ENCODE measurements at regions not wholly inside any gene's neighbourhood (a gene's known extent, or its start where the extent isn't known, plus 50 kb on each side); places are given as distances from the start of the nearest gene placed in this dataset.

GRCh38 chr2:136665736-136666135, 99.6 kb upstream of the THSD7B start:
- no peak overlapping the region for H3K23ac ChIP-seq (ENCODE audit: insufficient read length, low read depth, low read length)
- H4K5ac ChIP-seq (ENCODE audit: insufficient read length, low read depth, low read length), result no peak overlapping the region
- H3K79me2 ChIP-seq (ENCODE audit: insufficient read depth, low read length), result no peaks in the 10 kb centered on the region
- Mint-ChIP-seq H3K9me3 (no peaks in the 10 kb centered on the region), H3K27ac (no peak overlapping the region), H3K27me3 (ENCODE audit: low read depth) (no peaks in the 10 kb centered on the region), H3K4me3 (no peak overlapping the region), H3K4me1 (no peaks in the 10 kb centered on the region), H3K36me3 (ENCODE audit: insufficient read depth in 1 of 3, low read depth in 3 of 3) (no peaks in the 10 kb centered on the region)
- no peak overlapping the region for H3K14ac ChIP-seq (ENCODE audit: insufficient read depth, low read length)
- no peak overlapping the region for H2BK15ac ChIP-seq (ENCODE audit: low read depth, low read length)
- no peak overlapping the region for H2BK120ac ChIP-seq (ENCODE audit: low read depth, low read length, poor library complexity, severe bottlenecking)
- H3K56ac ChIP-seq (ENCODE audit: insufficient read length, low read depth, low read length), result no peak overlapping the region
- H3K4me2 ChIP-seq (ENCODE audit: insufficient read depth, insufficient read length, low read length), result no peak overlapping the region
- no peak overlapping the region for H3T11ph ChIP-seq (ENCODE audit: low read length)
- H3K23me2 ChIP-seq (ENCODE audit: insufficient read length, low read depth, low read length, poor library complexity, severe bottlenecking), result no peaks in the 10 kb centered on the region
- no peaks in the 10 kb centered on the region for H3K9me3 ChIP-seq (ENCODE audit: control insufficient read depth, low read depth, low read length)
- H2BK20ac ChIP-seq (ENCODE audit: low read depth, low read length, poor library complexity, severe bottlenecking), result no peak overlapping the region
- no peaks in the 10 kb centered on the region for H4K20me1 ChIP-seq (ENCODE audit: control insufficient read depth, insufficient read depth, insufficient read length)
- H2AFZ ChIP-seq (ENCODE audit: low read length), result no peak overlapping the region
- no peak overlapping the region for H3K18ac ChIP-seq (ENCODE audit: insufficient read length, low read depth, low read length)
- H3K79me1 ChIP-seq (ENCODE audit: insufficient read depth, low read depth, low read length, poor library complexity, severe bottlenecking), result no peaks in the 10 kb centered on the region
- WGBS (ENCODE audit: extremely low coverage, insufficient read length, low lambda C conversion rate), result no CpG with 5 or more reads among the region's 3 CpGs
- no peak overlapping the region for H3K27ac ChIP-seq (ENCODE audit: insufficient read length, low read depth, low read length)
- no peaks in the 10 kb centered on the region for H3K27me3 ChIP-seq (ENCODE audit: insufficient read depth, low read length)
- H2BK5ac ChIP-seq (ENCODE audit: insufficient read length, low read length), result no peak overlapping the region
- no peak overlapping the region for H4K91ac ChIP-seq (ENCODE audit: insufficient read length, low read depth, low read length)
- H4K8ac ChIP-seq (replicated peaks; ENCODE audit: insufficient read length, low read depth, low read length), result no peak overlapping the region
- H2BK12ac ChIP-seq (ENCODE audit: insufficient read length, low read depth, low read length), result no peak overlapping the region
- H3K4me1 ChIP-seq (ENCODE audit: insufficient read depth, low read length), result 0 out of 2 replicates have a peak, but pooled peaks cover 2% of the 10 kb centered on the region
- no peak overlapping the region for H2AK5ac ChIP-seq (ENCODE audit: insufficient read length, low read length)
- H3K9ac ChIP-seq (ENCODE audit: extremely low read depth, insufficient read length, low read length), result no peak overlapping the region
- TF ChIP-seq, protein P1, sequence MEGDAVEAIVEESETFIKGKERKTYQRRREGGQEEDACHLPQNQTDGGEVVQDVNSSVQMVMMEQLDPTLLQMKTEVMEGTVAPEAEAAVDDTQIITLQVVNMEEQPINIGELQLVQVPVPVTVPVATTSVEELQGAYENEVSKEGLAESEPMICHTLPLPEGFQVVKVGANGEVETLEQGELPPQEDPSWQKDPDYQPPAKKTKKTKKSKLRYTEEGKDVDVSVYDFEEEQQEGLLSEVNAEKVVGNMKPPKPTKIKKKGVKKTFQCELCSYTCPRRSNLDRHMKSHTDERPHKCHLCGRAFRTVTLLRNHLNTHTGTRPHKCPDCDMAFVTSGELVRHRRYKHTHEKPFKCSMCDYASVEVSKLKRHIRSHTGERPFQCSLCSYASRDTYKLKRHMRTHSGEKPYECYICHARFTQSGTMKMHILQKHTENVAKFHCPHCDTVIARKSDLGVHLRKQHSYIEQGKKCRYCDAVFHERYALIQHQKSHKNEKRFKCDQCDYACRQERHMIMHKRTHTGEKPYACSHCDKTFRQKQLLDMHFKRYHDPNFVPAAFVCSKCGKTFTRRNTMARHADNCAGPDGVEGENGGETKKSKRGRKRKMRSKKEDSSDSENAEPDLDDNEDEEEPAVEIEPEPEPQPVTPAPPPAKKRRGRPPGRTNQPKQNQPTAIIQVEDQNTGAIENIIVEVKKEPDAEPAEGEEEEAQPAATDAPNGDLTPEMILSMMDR (conservative IDR thresholded peaks at IDR 0.05), result no peak
- no peak for DNase-seq
- H3K4ac ChIP-seq (ENCODE audit: low read depth, low read length), result no peak overlapping the region
